ENCODE measurements at regions not wholly inside any gene's neighbourhood (a gene's known extent, or its start where the extent isn't known, plus 50 kb on each side); places are given as distances from the start of the nearest gene placed in this dataset.

DNA sequence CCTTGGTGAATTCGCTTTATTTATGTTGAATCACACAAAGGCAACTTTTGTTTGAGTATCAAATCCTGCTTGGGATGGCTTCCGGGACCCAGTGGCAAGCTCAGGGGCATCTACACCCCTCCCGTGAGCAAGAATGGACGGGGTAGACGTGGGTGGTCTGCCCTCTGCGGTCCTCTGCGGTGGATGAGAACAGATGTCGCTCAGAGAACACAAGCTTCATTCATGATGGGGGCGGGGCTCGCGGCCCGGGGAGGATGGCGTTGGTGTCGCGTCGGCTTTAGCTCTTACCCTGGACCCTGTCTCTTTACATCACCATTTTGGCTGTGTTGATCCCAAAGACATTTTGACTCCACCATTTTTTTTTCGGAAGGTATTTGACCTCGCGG, 158.5 kb upstream of the RTL1 start:
- no peak for TF ChIP-seq ZFX (IDR thresholded peaks at IDR 0.05; ENCODE audit: borderline replicate concordance)
- TF ChIP-seq, protein P1, sequence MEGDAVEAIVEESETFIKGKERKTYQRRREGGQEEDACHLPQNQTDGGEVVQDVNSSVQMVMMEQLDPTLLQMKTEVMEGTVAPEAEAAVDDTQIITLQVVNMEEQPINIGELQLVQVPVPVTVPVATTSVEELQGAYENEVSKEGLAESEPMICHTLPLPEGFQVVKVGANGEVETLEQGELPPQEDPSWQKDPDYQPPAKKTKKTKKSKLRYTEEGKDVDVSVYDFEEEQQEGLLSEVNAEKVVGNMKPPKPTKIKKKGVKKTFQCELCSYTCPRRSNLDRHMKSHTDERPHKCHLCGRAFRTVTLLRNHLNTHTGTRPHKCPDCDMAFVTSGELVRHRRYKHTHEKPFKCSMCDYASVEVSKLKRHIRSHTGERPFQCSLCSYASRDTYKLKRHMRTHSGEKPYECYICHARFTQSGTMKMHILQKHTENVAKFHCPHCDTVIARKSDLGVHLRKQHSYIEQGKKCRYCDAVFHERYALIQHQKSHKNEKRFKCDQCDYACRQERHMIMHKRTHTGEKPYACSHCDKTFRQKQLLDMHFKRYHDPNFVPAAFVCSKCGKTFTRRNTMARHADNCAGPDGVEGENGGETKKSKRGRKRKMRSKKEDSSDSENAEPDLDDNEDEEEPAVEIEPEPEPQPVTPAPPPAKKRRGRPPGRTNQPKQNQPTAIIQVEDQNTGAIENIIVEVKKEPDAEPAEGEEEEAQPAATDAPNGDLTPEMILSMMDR (IDR thresholded peaks at IDR 0.05) = no peak

Measured in 22Rv1 (cell line).